ENCODE measurements at regions not wholly inside any gene's neighbourhood (a gene's known extent, or its start where the extent isn't known, plus 50 kb on each side); places are given as distances from the start of the nearest gene placed in this dataset.
"Not testable (repeated sequence)": the region's sequence is repeated elsewhere in the genome, so short reads cannot be mapped to it uniquely, and the experiment has no call there.

DNA sequence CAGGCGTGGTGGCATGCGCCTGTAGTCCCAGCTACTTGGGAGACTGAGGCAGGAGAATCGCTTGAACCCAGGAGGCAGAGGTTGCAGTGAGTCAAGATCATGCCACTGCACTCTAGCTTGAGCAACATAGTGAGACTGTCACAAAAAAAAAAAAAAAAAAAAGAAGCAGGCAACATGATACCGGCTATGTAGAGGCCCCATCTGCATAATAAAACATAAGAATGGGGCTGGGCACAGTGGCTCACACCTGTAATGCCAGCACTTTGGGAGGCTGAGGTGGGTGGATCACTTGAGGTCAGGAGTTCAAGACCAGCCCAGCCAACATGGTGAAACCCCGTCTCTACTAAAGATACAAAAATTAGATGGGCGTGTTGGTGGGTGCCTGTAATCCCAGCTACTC lies 304.7 kb downstream of the GJA1 start:
- H3K36me3 ChIP-seq (ENCODE audit: insufficient read depth, low read length); H3K4me3 ChIP-seq (ENCODE audit: low read depth in 1 of 2, low read length in 2 of 2); H3K27me3 ChIP-seq (ENCODE audit: control insufficient read depth in 1 of 2, insufficient read depth in 2 of 2, low read length in 2 of 2); H3K9me3 ChIP-seq (ENCODE audit: low read length); H3K9ac ChIP-seq (ENCODE audit: low read length); H3K27ac ChIP-seq (ENCODE audit: low read depth, low read length); H3K4me1 ChIP-seq (ENCODE audit: insufficient read depth, low read length): not testable (repeated sequence)

DNA sequence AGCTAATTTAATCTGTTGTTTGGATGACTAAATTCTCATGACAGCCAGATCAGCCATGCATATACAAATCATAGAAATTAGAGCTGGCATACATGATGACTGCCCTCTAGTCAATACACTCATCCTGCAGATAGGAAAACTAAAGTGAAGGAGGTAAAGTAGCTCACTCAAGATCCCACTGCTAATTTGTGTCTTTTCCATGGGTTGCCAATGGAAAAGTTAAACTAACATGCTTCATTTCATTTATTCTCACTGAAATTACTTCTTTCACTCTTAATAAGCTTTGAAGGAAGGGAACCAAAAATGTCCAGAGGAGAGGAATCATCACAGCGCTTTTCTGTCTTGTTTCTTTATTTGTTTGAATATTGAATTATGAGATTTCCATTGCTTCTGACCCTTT lies 308.2 kb downstream of the GJA1 start:
- no peak overlapping the region for H3K9ac ChIP-seq (ENCODE audit: low read length)
- H3K4me1 ChIP-seq (ENCODE audit: insufficient read depth, low read length) = no peaks in the 10 kb centered on the region
- no peak overlapping the region for H3K27ac ChIP-seq (ENCODE audit: low read depth, low read length)
- H3K9me3 ChIP-seq (ENCODE audit: low read length) = no peaks in the 10 kb centered on the region
- H3K27me3 ChIP-seq (ENCODE audit: control insufficient read depth in 1 of 2, insufficient read depth in 2 of 2, low read length in 2 of 2) = no peaks in the 10 kb centered on the region
- H3K4me3 ChIP-seq (ENCODE audit: low read depth in 1 of 2, low read length in 2 of 2) = no peak overlapping the region
- no peaks in the 10 kb centered on the region for H3K36me3 ChIP-seq (ENCODE audit: insufficient read depth, low read length)

DNA sequence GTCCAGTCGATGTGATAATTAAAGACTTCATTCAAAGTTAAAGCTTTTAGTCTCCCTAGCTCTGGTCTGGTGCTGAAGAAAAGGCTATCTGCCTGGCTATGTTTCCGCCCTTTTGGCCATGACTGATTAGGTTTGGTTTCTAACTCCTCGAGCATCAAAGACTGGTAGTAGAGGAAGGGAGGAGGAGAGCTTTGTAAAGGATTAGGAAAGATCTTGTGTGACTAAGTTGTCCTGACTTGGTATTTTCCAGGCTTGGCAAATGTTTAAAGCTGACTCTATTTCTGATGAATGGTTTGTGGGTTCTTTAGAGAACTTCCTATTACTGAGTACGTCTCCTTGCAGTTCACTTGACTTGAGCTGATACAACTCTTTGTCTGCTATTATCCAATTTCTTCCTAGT lies 312.9 kb downstream of the GJA1 start:
- Histone ChIP-seq H3K4me1 (ENCODE audit: insufficient read depth, low read length) (no peaks in the 10 kb centered on the region), H3K27ac (ENCODE audit: low read depth, low read length) (no peak overlapping the region), H3K9me3 (ENCODE audit: low read length) (no peaks in the 10 kb centered on the region), H3K36me3 (ENCODE audit: insufficient read depth, low read length) (no peaks in the 10 kb centered on the region), H3K27me3 (ENCODE audit: control insufficient read depth in 1 of 2, insufficient read depth in 2 of 2, low read length in 2 of 2) (no peaks in the 10 kb centered on the region), H3K9ac (ENCODE audit: low read length) (no peak overlapping the region), H3K4me3 (ENCODE audit: low read depth in 1 of 2, low read length in 2 of 2) (no peak overlapping the region)

DNA sequence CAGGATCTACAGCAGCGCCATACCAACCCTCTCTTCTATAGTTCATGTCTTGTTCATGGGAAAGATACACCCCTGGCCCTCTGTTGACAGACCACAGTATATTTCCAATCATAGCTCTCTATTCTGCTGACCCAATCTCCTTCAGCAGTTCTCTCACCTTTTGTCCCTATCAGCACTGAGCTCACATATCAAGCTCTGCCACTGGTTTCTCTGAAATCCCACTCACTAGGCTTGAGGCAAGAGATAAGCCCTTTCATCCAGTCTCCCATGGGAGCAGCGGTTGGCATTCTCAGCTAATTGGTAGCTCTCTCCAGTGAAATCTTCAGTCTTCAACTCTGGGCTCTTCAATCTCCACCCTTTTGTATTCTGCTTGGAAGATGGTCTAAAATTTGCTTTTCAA lies 313.4 kb downstream of the GJA1 start:
- no peaks in the 10 kb centered on the region for H3K9me3 ChIP-seq (ENCODE audit: low read length)
- H3K4me3 ChIP-seq (ENCODE audit: low read depth in 1 of 2, low read length in 2 of 2) = no peak overlapping the region
- H3K36me3 ChIP-seq (ENCODE audit: insufficient read depth, low read length) = no peaks in the 10 kb centered on the region
- H3K27ac ChIP-seq (ENCODE audit: low read depth, low read length) = no peak overlapping the region
- no peak overlapping the region for H3K9ac ChIP-seq (ENCODE audit: low read length)
- no peaks in the 10 kb centered on the region for H3K4me1 ChIP-seq (ENCODE audit: insufficient read depth, low read length)
- no peaks in the 10 kb centered on the region for H3K27me3 ChIP-seq (ENCODE audit: control insufficient read depth in 1 of 2, insufficient read depth in 2 of 2, low read length in 2 of 2)

DNA sequence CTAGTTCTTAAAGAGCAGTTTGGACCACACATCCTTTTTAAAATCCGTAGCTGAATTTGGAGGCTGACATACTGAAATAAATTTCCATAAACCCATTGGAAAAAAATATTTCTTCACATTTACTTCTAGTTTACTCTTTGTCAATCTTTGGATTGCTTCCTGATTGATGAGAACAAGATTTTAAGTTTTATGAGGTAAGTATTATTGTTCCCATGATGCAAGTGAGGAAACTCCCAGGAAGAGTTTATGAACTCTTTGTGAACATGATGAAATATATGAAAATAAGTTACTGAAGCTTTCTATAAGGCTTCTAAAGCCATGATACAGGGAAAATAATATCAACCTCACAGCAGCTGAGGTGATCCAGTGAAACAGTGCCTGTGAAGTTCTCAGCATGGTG lies 320.0 kb downstream of the GJA1 start:
- H3K4me3 ChIP-seq (ENCODE audit: low read depth in 1 of 2, low read length in 2 of 2) = no peak overlapping the region
- H3K27me3 ChIP-seq (ENCODE audit: control insufficient read depth in 1 of 2, insufficient read depth in 2 of 2, low read length in 2 of 2) = no peaks in the 10 kb centered on the region
- no peaks in the 10 kb centered on the region for H3K4me1 ChIP-seq (ENCODE audit: insufficient read depth, low read length)
- H3K9ac ChIP-seq (ENCODE audit: low read length) = no peak overlapping the region
- H3K27ac ChIP-seq (ENCODE audit: low read depth, low read length) = no peak overlapping the region
- no peaks in the 10 kb centered on the region for H3K9me3 ChIP-seq (ENCODE audit: low read length)
- H3K36me3 ChIP-seq (ENCODE audit: insufficient read depth, low read length) = no peaks in the 10 kb centered on the region

DNA sequence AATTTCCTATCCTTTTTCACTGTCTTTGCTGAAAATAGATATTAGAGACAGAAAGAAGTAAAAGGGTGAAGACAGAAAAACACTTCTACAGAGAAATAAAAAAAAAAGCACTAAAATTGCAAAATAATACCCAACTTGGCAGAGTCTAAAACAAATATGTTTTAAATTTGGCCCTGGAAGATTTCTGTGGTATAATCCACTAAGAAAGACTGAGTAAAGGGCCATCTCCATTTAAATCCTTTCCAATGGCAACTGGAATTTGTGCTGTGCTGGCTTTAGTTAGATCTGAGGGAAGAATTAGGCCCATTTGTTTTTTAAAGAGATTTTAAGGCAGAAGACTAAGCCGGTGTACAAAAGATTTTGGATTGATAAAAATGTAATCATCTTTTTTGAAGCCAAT lies 321.2 kb downstream of the GJA1 start:
- H3K36me3 ChIP-seq (ENCODE audit: insufficient read depth, low read length) = no peaks in the 10 kb centered on the region

DNA sequence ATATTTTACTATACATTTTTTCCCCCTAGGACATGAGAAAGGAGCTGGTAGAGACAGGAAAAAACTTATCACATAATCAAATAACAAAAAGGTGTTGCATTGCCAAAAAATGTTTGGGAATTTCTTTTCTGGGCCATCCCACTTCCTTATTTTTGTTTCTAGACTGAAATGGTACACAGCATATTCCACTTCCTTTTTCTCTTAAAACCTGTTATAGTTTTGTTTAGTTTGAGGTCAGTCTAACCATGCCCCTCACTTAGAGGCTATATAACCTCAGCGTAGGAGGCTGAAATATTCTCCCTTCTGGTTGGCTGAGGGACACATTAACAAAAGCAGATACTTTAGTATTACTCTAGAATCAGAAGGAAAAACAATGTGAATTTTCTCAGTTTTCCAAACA lies 323.9 kb downstream of the GJA1 start:
- H3K9ac ChIP-seq (ENCODE audit: low read length) = no peak overlapping the region
- no peak overlapping the region for H3K4me3 ChIP-seq (ENCODE audit: low read depth in 1 of 2, low read length in 2 of 2)
- H3K4me1 ChIP-seq (ENCODE audit: insufficient read depth, low read length) = no peaks in the 10 kb centered on the region
- no peaks in the 10 kb centered on the region for H3K9me3 ChIP-seq (ENCODE audit: low read length)
- no peaks in the 10 kb centered on the region for H3K36me3 ChIP-seq (ENCODE audit: insufficient read depth, low read length)
- no peaks in the 10 kb centered on the region for H3K27me3 ChIP-seq (ENCODE audit: control insufficient read depth in 1 of 2, insufficient read depth in 2 of 2, low read length in 2 of 2)
- no peak overlapping the region for H3K27ac ChIP-seq (ENCODE audit: low read depth, low read length)

More for the DNA sequence above, 321.2 kb downstream of the GJA1 start:
- H3K27me3 ChIP-seq (ENCODE audit: control insufficient read depth in 1 of 2, insufficient read depth in 2 of 2, low read length in 2 of 2) = no peaks in the 10 kb centered on the region
- H3K4me3 ChIP-seq (ENCODE audit: low read depth in 1 of 2, low read length in 2 of 2) = no peak overlapping the region
- H3K9ac ChIP-seq (ENCODE audit: low read length) = no peak overlapping the region
- H3K4me1 ChIP-seq (ENCODE audit: insufficient read depth, low read length) = no peaks in the 10 kb centered on the region
- H3K9me3 ChIP-seq (ENCODE audit: low read length) = no peaks in the 10 kb centered on the region
- H3K27ac ChIP-seq (ENCODE audit: low read depth, low read length) = no peak overlapping the region

DNA sequence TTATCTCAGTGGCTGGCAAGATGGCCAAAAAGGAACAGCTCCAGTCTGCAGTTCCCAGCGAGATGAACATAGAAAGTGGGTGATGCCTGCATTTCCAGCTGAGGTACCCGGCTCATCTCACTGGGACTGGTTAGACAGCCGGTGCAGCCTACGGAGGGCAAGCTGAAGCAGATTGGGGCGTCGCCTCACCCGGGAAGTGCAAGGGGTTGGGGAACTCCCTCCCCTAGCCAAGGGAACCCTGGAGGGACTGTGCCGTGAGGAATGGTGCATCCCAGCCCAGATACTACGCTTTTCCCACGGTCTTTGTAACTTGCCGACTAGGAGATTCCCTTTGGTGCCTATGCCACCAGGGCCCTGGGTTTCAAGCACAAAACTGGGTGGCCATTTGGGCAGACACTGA lies 324.7 kb downstream of the GJA1 start:
- Histone ChIP-seq H3K4me3 (ENCODE audit: low read depth in 1 of 2, low read length in 2 of 2) (no peak overlapping the region), H3K9ac (ENCODE audit: low read length) (no peak overlapping the region), H3K36me3 (ENCODE audit: insufficient read depth, low read length) (no peaks in the 10 kb centered on the region), H3K9me3 (ENCODE audit: low read length) (no peaks in the 10 kb centered on the region), H3K27ac (ENCODE audit: low read depth, low read length) (no peak overlapping the region), H3K4me1 (ENCODE audit: insufficient read depth, low read length) (no peaks in the 10 kb centered on the region), H3K27me3 (ENCODE audit: control insufficient read depth in 1 of 2, insufficient read depth in 2 of 2, low read length in 2 of 2) (no peaks in the 10 kb centered on the region)

DNA sequence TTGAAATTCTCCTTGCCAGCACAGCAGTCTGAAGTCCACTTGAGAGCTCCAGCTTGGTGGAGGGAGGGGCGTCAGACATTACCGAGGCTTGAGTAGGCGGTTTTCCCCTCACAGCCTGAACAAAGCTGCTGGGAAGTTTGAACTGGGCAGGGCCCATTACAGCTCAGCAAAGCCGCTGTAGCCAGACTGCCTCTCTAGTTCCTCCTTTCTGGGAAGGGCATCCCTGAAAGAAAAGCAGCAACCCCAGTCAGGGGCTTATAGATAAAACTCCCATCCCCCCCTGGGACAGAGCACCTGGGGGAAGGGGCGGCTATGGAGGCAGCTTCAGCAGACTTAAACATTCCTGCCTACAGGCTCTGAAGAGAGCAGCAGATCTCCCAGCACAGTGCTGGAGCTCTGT lies 325.3 kb downstream of the GJA1 start:
- Histone ChIP-seq H3K4me3 (ENCODE audit: low read depth in 1 of 2, low read length in 2 of 2) (no peak overlapping the region), H3K36me3 (ENCODE audit: insufficient read depth, low read length) (no peaks in the 10 kb centered on the region), H3K27ac (ENCODE audit: low read depth, low read length) (no peak overlapping the region), H3K9ac (ENCODE audit: low read length) (no peak overlapping the region), H3K9me3 (ENCODE audit: low read length) (no peaks in the 10 kb centered on the region), H3K27me3 (ENCODE audit: control insufficient read depth in 1 of 2, insufficient read depth in 2 of 2, low read length in 2 of 2) (no peaks in the 10 kb centered on the region), H3K4me1 (ENCODE audit: insufficient read depth, low read length) (no peaks in the 10 kb centered on the region)

DNA sequence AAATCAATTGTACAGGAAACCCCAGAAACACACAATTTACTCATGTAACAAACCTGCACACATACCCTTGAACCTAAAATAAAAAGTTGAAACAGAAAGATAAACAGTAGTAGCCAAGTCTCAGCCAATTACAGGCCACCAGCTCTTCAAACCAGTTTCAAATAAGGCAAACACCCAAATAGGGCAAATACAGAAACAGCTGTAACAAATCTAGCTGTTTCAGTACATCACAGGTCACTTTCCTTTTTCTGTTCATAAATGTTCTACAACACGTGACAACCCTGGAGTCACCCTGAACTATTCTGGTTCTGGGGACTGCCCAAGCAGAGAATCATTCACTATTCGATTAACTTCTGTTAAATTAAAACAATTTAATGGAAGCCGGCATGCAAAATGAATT lies 329.0 kb downstream of the GJA1 start:
- Histone ChIP-seq H3K9me3 (ENCODE audit: low read length) (no peaks in the 10 kb centered on the region), H3K36me3 (ENCODE audit: insufficient read depth, low read length) (no peaks in the 10 kb centered on the region), H3K27ac (ENCODE audit: low read depth, low read length) (no peak overlapping the region), H3K9ac (ENCODE audit: low read length) (no peak overlapping the region), H3K27me3 (ENCODE audit: control insufficient read depth in 1 of 2, insufficient read depth in 2 of 2, low read length in 2 of 2) (no peaks in the 10 kb centered on the region), H3K4me1 (ENCODE audit: insufficient read depth, low read length) (peaks cover 4% of the 10 kb centered on the region), H3K4me3 (ENCODE audit: low read depth in 1 of 2, low read length in 2 of 2) (no peak overlapping the region)

DNA sequence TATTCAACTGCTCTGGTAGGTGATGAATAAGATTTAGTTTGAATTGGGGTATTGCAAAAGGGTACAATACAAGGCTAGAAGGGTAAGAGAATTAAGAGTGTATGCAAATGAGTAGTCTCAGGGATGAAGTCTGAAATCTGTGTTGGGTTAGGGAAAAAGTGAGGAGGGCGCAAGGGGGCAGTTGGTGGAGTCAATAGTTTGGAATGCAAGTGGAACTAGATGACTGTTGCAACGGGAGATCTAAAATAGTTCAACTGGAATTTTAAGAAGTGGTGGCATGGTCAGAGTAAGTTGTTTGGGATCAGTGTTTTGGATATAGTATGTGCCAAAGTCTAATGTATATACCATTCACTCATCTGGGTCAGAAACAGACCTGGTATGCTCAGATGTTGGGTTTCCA lies 329.6 kb downstream of the GJA1 start:
- no peaks in the 10 kb centered on the region for H3K36me3 ChIP-seq (ENCODE audit: insufficient read depth, low read length)
- peaks cover 4% of the 10 kb centered on the region for H3K4me1 ChIP-seq (ENCODE audit: insufficient read depth, low read length)
- H3K9me3 ChIP-seq (ENCODE audit: low read length) = no peaks in the 10 kb centered on the region
- H3K4me3 ChIP-seq (ENCODE audit: low read depth in 1 of 2, low read length in 2 of 2) = no peak overlapping the region
- H3K9ac ChIP-seq (ENCODE audit: low read length) = no peak overlapping the region
- H3K27me3 ChIP-seq (ENCODE audit: control insufficient read depth in 1 of 2, insufficient read depth in 2 of 2, low read length in 2 of 2) = no peaks in the 10 kb centered on the region
- H3K27ac ChIP-seq (ENCODE audit: low read depth, low read length) = no peak overlapping the region

DNA sequence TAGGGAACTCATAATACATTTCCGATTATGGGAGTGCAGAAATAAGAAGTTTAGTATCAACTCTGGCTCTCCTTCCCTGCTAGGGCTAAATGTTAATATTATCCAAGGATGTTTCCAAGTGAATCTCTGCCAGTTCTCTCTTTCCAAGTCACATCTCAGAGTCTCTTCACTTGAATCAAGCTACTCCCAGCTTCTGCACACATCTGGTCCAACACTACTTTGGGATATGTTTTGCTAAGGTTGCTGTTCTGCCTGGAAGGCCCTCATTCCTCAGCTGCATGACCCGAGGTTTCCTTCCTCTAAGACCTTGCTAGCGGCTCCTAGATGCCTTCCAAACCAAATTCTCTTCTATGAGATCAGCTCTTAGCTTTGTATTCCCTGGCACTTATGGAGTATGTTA lies 331.8 kb downstream of the GJA1 start:
- no peak overlapping the region for H3K9ac ChIP-seq (ENCODE audit: low read length)
- no peaks in the 10 kb centered on the region for H3K9me3 ChIP-seq (ENCODE audit: low read length)
- no peaks in the 10 kb centered on the region for H3K36me3 ChIP-seq (ENCODE audit: insufficient read depth, low read length)
- H3K4me1 ChIP-seq (ENCODE audit: insufficient read depth, low read length) = peaks cover 4% of the 10 kb centered on the region
- no peak overlapping the region for H3K4me3 ChIP-seq (ENCODE audit: low read depth in 1 of 2, low read length in 2 of 2)
- H3K27ac ChIP-seq (ENCODE audit: low read depth, low read length) = no peak overlapping the region
- H3K27me3 ChIP-seq (ENCODE audit: control insufficient read depth in 1 of 2, insufficient read depth in 2 of 2, low read length in 2 of 2) = no peaks in the 10 kb centered on the region

All from muscle layer of colon (tissue), 2 donors.